ENCODE measurements at regions not wholly inside any gene's neighbourhood (a gene's known extent, or its start where the extent isn't known, plus 50 kb on each side); places are given as distances from the start of the nearest gene placed in this dataset.

- DNase-seq (ENCODE audit: low spot score, unreplicated experiment): no peak
Observed at GRCh38 chr2:120785228-120785966, 49.7 kb downstream of the GLI2 start.

GRCh38 chr2:120786038-120786960 is 50.6 kb downstream of the GLI2 start:
- H3K4me3 Mint-ChIP-seq (ENCODE audit: low read depth): no peak overlapping the region
- H3K4me1 Mint-ChIP-seq (ENCODE audit: low read depth): peaks cover 8% of the 10 kb centered on the region
- no peak overlapping the region for H3K27ac Mint-ChIP-seq
- TF ChIP-seq, protein P1, sequence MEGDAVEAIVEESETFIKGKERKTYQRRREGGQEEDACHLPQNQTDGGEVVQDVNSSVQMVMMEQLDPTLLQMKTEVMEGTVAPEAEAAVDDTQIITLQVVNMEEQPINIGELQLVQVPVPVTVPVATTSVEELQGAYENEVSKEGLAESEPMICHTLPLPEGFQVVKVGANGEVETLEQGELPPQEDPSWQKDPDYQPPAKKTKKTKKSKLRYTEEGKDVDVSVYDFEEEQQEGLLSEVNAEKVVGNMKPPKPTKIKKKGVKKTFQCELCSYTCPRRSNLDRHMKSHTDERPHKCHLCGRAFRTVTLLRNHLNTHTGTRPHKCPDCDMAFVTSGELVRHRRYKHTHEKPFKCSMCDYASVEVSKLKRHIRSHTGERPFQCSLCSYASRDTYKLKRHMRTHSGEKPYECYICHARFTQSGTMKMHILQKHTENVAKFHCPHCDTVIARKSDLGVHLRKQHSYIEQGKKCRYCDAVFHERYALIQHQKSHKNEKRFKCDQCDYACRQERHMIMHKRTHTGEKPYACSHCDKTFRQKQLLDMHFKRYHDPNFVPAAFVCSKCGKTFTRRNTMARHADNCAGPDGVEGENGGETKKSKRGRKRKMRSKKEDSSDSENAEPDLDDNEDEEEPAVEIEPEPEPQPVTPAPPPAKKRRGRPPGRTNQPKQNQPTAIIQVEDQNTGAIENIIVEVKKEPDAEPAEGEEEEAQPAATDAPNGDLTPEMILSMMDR (IDR thresholded peaks at IDR 0.05; ENCODE audit: unreplicated experiment): no peak
- H3K9me3 Mint-ChIP-seq (ENCODE audit: low read depth): no peaks in the 10 kb centered on the region
- H3K27me3 Mint-ChIP-seq: peaks cover 56% of the 10 kb centered on the region
- no peak for DNase-seq (ENCODE audit: low spot score, unreplicated experiment)
- H3K36me3 Mint-ChIP-seq (ENCODE audit: insufficient read depth): no peaks in the 10 kb centered on the region

More at GRCh38 chr2:120785228-120785966, 49.7 kb downstream of the GLI2 start:
- H3K27ac Mint-ChIP-seq: no peak overlapping the region
- H3K27me3 Mint-ChIP-seq: peaks cover 53% of the 10 kb centered on the region
- H3K4me3 Mint-ChIP-seq (ENCODE audit: low read depth): no peak overlapping the region
- no peaks in the 10 kb centered on the region for H3K36me3 Mint-ChIP-seq (ENCODE audit: insufficient read depth)
- TF ChIP-seq, protein P1 (IDR thresholded peaks at IDR 0.05; ENCODE audit: unreplicated experiment): no peak
- H3K9me3 Mint-ChIP-seq (ENCODE audit: low read depth): no peaks in the 10 kb centered on the region
- peaks cover 8% of the 10 kb centered on the region for H3K4me1 Mint-ChIP-seq (ENCODE audit: low read depth)

GRCh38 chr2:120787111-120787821 is 51.6 kb downstream of the GLI2 start:
- Mint-ChIP-seq H3K9me3 (ENCODE audit: low read depth) (no peaks in the 10 kb centered on the region), H3K36me3 (ENCODE audit: insufficient read depth) (no peaks in the 10 kb centered on the region), H3K4me1 (ENCODE audit: low read depth) (peaks cover 12% of the 10 kb centered on the region), H3K27me3 (peaks cover 60% of the 10 kb centered on the region), H3K27ac (no peak overlapping the region), H3K4me3 (ENCODE audit: low read depth) (no peak overlapping the region)
- DNase-seq (ENCODE audit: low spot score, unreplicated experiment): no peak
- TF ChIP-seq, protein P1 (IDR thresholded peaks at IDR 0.05; ENCODE audit: unreplicated experiment): no peak

DNA sequence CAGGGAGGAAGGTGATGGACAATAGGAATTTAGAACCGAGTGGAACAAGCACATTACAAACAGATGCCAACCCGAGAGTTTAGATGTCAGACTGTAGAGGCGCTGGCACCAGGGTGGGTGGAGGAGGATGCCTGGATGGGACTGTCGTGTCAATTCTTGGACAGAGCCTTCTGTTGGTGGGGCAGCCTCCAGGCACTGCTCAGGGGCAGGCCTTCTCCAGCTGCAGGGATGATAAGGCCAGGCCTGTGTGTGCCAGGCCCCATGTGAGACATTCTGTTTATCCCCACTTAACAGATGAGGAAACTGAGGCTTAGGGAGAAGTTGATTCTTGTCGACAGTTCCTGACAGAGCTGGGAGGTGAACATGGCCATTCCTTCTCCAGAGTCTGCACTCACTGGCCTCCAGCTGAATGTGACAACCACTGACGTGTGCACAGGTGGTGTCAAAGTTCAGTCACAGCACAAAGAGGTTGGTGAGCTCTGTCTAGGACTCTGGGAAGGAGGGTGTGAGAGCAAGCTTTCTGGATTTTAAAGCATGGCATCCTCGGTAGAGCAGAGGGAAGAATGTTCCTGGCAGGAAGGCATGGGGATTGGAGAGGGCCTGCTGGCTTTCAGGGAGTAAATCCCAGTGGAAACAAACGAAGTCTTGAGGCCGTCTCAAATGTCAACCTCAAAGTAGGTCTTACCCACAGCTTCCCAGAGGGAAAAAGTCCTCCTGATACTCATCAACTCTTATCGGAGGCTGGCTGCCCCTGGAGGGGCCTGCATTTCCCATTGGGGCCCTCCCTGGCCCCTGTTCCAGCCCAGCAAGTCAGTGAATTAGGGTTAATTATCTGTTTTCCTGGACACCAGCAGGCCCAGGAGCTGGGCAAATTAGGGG is 52.4 kb downstream of the GLI2 start:
- Mint-ChIP-seq H3K36me3 (ENCODE audit: insufficient read depth) (no peaks in the 10 kb centered on the region), H3K9me3 (ENCODE audit: low read depth) (no peaks in the 10 kb centered on the region), H3K27me3 (peaks cover 59% of the 10 kb centered on the region), H3K4me3 (ENCODE audit: low read depth) (no peak overlapping the region), H3K4me1 (ENCODE audit: low read depth) (peaks cover 12% of the 10 kb centered on the region), H3K27ac (no peak overlapping the region)
- TF ChIP-seq, protein P1 (IDR thresholded peaks at IDR 0.05; ENCODE audit: unreplicated experiment): no peak
- DNase-seq (ENCODE audit: low spot score, unreplicated experiment): no peak
